ENCODE measurements at regions not wholly inside any gene's neighbourhood (a gene's known extent, or its start where the extent isn't known, plus 50 kb on each side); places are given as distances from the start of the nearest gene placed in this dataset.
"Not testable (repeated sequence)": the region's sequence is repeated elsewhere in the genome, so short reads cannot be mapped to it uniquely, and the experiment has no call there.

DNA sequence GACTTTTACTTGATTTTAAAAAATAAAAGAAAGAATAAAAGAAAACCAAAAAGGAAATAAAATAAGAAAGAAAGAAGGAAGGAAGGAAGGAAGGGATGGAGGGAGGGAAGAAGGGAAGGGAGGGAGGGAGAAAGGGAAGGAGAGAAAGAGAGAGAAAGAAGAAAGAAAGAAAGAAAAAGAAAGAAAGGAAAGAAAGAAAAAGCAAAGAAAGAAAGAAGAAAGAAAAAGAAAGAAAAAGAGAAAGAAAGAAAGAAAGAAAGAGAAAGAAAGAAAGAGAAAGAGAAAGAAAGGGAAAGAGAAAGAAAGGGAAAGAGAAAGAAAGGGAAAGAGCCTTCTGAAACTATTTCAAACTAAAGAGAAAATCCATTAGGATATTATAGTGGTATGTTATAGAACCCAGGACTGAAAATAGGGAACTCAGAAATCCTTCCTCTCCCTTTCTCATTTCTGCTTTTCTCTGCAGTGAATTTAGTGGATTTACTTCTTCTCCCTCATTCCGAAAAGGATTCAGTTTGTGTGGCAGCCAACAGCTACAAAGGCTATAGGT lies 414.7 kb upstream of the CCNG1 start:
- no peak for DNase-seq

- no peak for DNase-seq
These were observed 413.5 kb upstream of the CCNG1 start for GRCh38 chr5:163023846-163024245.

DNA sequence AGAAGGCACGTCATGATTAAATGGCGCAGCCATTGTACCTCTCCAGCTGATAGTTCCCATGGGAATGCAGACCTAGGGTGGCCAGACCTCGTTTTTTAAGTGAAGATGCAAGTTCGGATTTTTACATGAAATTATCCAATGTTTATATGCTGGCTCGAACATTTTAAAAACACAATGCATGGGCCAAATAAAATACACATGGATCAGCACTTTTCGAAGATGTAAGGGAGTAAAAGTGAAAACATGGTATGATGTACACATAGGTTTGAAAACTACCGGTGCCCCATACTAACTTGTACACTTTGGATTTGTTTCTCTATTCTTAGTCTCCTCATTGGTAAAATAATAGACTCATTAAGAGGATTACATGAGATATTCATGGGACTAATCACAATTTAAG lies 412.5 kb upstream of the CCNG1 start:
- DNase-seq, result no peak

DNA sequence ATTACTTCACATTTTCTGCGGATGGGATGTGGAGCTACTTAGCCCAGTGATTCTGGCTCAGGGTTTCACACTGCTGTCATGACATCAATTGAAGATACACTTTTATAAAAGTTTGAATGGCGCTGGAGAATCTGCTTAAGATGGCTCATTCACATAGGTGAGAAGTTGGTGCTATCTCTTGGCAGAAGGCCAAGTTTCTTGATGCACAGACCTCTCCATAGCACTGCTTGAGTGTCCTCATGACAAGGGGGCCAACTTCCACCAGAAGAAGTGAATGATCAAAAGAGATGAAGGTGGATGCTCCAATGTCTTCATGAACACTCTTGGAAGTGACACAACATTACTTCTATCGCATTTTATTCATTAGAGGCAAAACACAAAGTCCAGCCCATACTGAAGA lies 403.7 kb upstream of the CCNG1 start:
- DNase-seq, result no peak

- DNase-seq, result no peak
These were observed 396.1 kb upstream of the CCNG1 start for GRCh38 chr5:163041254-163041653.

DNA sequence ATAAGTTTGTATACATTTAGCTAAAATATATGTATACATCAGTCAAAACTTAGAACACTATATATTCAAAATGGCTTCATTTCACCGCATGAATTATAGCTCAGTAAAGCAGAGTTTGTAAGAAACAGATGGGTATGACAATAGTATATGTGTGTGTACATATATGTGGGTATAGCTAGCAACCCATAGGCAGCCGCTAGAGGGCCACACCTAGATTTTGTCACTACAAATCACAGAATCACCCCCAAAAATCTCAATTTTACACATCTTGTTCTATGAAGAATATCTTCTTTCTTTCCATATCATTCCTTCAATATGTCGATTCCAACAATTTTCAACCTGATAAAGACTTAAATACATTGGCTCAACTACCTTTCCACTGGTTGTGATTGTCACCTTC lies 357.8 kb upstream of the CCNG1 start:
- no peak for DNase-seq

DNA sequence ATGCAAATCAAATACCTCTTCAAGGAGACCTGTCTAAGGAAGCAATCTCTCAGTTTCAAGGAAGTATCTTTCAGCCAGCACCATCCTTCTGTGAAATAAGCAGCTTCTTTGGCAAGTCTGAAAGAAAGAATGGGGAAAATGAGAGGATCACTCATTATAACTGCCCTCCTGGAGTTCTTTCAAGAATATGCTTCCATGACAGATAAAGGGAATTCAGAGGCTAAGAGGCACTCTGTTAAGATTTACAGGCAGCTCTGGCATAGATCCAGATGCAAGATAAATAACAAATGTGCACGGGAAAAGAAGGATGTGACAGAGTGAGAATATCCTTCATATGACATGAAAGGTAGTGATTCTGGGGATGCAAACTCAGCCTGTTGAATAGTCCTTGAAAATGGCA lies 348.2 kb upstream of the CCNG1 start:
- DNase-seq, result no peak

GRCh38 chr5:163089926-163090325 lies 347.5 kb upstream of the CCNG1 start:
- DNase-seq, result no peak

GRCh38 chr5:163094492-163095180 lies 342.8 kb upstream of the CCNG1 start:
- no peak for DNase-seq

- DNase-seq, result no peak
These were observed 332.9 kb upstream of the CCNG1 start for GRCh38 chr5:163104464-163104863.

GRCh38 chr5:163105456-163105855 lies 331.9 kb upstream of the CCNG1 start:
- no peak for DNase-seq

DNA sequence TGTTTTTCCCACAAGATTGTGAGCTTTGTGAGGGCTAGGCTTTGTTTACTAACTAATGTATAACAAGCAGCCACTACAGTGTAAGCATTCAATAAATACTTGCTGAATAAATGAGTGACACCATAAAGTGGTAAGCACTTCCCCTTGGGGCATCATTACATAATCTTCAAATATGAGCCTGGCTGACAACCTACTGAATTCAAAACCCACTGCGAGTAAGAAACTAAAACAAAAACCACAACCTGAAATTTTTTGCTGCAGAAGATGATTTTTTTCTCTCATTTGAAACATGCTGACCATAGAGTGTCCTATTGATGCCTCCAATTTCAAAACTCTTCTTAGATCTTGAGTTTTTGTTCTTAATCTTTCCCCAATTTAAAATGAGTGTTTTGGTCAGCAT lies 331.3 kb upstream of the CCNG1 start:
- no peak for DNase-seq

- DNase-seq, result no peak
These were observed 329.0 kb upstream of the CCNG1 start for GRCh38 chr5:163108351-163108750.

DNA sequence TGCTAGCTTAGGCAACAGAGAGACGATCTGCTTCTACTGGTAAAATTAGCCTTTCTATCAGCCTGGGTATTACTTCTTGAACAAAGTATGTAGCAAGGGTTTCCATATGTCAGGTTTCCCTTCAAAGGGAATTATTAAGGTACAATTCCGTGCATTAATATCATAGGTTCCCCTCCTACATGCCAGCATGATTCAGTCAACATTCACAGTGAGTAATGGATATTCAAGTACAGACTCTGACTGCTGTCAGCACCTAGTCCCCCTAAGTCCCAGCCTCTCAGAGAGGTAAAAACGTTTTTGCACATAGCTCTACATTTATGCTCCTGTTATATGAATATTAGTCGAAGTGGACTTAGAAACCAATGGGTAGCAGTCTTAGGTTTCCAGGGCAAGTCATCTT lies 322.4 kb upstream of the CCNG1 start:
- no peak for DNase-seq

DNA sequence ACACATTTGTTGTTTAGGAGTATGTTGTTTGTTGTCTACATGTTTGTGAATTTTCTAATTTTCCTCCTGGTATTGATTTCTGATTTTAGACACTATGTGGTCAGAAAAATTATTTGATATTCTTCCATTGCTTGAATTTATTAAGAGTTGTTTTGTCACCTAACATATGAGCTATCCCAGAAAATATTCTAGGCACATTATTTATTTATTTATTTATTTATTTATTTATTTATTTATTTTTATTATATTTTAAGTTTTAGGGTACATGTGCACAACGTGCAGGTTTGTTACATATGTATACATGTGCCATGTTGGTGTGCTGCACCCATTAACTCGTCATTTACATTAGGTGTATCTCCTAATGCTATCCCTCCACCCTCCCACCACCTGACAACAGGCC lies 320.8 kb upstream of the CCNG1 start:
- not testable (repeated sequence) for DNase-seq

DNA sequence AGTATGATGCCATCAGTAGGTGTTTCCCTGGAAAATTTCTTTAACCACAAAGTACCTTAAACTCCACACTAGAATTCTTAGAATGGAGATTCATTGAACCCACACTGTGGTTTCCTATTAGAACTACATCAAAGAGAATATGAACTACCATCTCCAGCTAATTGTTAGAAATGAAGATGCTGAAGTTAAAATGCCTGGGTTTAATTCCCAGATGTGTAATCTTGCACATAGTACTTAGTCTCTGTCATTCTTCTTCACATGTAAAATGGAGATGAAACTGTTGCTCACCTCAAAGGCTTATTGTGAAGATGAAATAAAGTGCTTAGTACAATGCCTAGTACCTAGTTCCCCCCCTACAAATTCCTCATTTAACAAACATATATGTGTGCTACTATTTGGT lies 303.3 kb upstream of the CCNG1 start:
- DNase-seq, result no peak

DNA sequence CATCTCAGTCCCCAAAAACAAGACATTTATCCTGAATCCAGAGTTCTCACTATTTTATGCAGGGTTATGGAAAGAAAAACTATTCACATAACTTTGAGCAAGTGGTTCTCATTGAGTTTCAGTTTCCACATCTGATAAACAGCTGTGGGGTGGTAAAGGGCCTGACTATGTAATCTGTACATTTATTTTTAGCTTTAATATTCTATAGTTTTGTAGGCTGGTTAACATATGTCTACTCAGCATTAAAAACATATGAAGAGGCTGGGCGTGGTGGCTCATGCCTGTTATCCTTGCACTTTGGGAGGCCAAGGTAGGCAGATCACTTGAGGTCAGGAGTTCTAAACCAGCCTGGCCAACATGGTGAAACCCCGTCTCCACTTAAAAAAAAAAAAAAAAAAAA lies 301.5 kb upstream of the CCNG1 start:
- DNase-seq, result no peak

- DNase-seq, result no peak
These were observed 275.9 kb upstream of the CCNG1 start for GRCh38 chr5:163161512-163161911.

DNA sequence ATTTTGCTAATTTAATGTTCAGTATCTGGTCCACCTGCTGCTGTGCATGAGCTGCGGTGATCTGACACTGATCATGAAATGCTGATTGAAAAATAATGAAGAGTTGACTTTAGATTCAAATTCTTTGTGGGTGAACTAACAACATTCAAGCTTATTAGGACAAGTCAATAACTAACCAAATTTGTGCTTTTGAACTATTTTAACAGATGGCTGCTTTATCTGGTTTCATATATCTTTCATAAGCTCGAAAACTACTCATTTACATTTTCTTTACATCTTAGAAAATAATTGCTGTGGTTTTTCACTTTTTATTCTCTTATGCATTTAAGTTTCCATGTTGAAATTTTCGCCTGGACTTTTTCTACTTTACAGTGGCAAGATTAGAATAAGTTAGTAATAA lies 274.8 kb upstream of the CCNG1 start:
- DNase-seq, result no peak

DNA sequence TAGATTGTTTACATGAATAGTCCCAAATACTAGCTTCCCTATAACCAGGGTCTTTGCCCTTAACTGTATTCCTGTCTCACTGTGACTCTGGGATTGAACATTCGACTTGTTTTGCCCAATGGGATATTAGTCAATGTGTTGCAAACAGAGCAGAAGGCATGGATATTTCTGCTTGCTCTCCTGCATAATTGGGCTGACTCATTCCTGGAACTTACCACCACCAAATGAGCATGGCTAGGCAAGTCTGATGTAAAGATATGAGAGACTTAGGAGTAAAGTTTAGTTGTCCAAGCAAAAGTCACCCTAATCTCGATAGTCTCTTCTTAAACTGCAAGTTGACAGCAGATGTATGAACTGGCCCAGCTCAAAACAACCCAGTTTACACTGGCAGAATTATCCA lies 273.5 kb upstream of the CCNG1 start:
- no peak for DNase-seq

DNA sequence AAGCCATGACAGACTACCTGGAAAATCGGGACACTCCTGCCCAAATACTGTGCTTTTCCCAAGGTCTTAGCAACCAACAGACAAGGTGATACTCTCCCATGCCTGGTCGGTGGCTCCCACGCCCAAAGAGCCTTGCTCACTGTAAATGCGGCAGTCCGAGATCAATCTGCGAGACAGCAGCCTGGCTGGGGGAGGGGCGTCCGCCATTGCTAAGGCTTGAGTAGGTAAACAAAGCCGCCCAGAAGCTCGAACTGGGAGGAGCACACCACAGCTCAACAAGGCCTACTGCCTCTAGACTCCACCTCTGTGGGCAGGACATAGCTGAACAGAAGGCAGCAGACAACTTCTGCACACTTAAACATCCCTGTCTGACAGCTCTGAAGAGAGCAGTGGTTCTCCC lies 272.1 kb upstream of the CCNG1 start:
- DNase-seq, result no peak

GRCh38 chr5:163170161-163170560 lies 267.2 kb upstream of the CCNG1 start:
- not testable (repeated sequence) for DNase-seq

DNA sequence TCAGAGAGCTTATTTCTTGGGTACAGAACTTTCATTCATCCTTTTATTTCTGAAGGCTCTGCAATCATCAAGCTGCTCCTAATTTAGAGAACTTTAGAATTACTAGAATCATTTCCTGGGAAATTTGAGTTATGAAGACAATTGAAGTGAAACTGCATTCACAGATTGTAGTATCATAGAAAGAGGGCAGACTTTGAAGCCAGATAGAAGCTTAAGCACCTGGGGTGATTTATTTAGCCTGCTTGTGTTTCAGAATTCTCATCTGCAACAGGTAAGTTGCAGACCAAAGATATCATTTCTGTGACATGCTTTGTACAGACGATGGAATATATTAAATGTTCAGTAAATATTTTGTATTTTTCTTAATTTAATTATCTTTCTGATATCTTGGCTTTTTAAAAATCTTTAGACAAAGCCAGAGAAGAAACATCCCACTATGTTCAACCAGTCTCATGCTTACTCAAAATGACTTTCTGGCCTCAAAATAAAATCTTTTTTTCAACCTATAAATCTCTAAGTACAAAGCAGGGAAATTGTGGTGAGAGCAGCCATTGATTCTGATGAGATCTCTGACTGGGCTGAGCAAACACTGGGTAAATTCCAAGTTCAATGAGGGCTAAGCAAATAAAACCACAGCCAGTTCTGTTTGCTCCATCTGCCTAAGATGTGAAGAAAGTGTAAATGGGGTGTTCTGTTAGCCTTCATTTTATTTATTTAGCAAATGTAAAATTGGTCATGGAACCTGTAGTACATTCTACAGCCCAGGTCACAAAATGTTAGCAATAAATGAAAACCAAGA lies 264.7 kb upstream of the CCNG1 start:
- DNase-seq, result no peak

GRCh38 chr5:163177971-163178370 lies 259.4 kb upstream of the CCNG1 start:
- DNase-seq, result no peak

GRCh38 chr5:163185315-163185714 lies 252.1 kb upstream of the CCNG1 start:
- DNase-seq, result no peak

Data from NCI-H146 (cell line).